ENCODE measurements at regions not wholly inside any gene's neighbourhood (a gene's known extent, or its start where the extent isn't known, plus 50 kb on each side); places are given as distances from the start of the nearest gene placed in this dataset.

GRCh38 chr6:45737331-45738056 lies 278.2 kb downstream of the CLIC5 start:
- Histone ChIP-seq H3K27me3 (ENCODE audit: control insufficient read depth, insufficient read depth, low read length) (no peaks in the 10 kb centered on the region), H3K4me3 (ENCODE audit: low read depth, low read length) (no peak overlapping the region), H3K36me3 (ENCODE audit: control insufficient read depth, insufficient read depth, low read length) (no peaks in the 10 kb centered on the region)
- no peak for TF ChIP-seq CTCF (IDR thresholded peaks at IDR 0.05; ENCODE audit: insufficient read depth, low read length, poor library complexity, severe bottlenecking)
- no peak for DNase-seq (ENCODE audit: low read depth)

DNA sequence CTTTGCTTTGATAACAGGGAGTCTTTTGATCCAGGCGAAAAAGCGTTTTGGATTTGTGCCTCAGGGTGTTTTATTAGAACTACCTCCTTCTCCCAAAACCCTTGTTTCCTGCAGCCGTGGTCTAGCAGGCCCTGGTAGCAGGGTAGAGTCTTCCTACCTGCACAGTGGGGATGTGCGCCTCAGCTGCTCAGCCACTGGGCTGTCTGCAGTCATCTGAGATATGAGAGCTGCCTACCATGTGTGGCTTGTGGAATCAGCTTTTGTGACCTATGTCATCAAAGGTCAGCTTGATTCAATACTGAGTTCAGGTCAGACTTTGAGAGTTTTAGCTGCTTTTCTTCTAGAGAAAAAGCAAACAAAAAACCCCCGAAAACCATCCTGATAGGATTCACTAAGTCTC lies 279.5 kb downstream of the CLIC5 start:
- no peak for DNase-seq (ENCODE audit: low read depth)
- no peak for TF ChIP-seq CTCF (IDR thresholded peaks at IDR 0.05; ENCODE audit: insufficient read depth, low read length, poor library complexity, severe bottlenecking)
- Histone ChIP-seq H3K4me3 (ENCODE audit: low read depth, low read length) (no peak overlapping the region), H3K27me3 (ENCODE audit: control insufficient read depth, insufficient read depth, low read length) (no peaks in the 10 kb centered on the region), H3K36me3 (ENCODE audit: control insufficient read depth, insufficient read depth, low read length) (no peaks in the 10 kb centered on the region)

DNA sequence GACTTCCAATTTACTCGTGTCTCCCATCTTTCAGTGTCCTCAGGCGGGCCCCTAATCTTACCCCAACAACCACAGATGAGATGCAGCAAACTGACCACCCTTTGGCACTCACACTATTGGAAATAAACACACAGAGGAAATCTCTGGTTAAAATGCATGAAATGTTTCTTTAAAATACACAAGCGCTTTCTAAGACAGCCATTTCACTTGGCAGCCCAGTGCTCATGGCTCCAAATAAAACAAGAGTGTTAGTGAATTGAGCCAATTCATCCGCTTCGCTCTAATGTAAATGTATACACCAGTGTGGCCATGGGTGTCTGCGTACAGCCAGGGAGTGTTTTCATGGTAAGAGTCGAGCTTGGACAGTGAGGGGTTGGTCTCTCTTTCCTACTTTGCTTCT lies 282.9 kb downstream of the CLIC5 start:
- Histone ChIP-seq H3K27me3 (ENCODE audit: control insufficient read depth, insufficient read depth, low read length) (no peaks in the 10 kb centered on the region), H3K4me3 (ENCODE audit: low read depth, low read length) (no peak overlapping the region), H3K36me3 (ENCODE audit: control insufficient read depth, insufficient read depth, low read length) (no peaks in the 10 kb centered on the region)
- DNase-seq (ENCODE audit: low read depth) = no peak
- no peak for TF ChIP-seq CTCF (IDR thresholded peaks at IDR 0.05; ENCODE audit: insufficient read depth, low read length, poor library complexity, severe bottlenecking)

- Histone ChIP-seq H3K36me3 (ENCODE audit: control insufficient read depth, insufficient read depth, low read length) (no peaks in the 10 kb centered on the region), H3K27me3 (ENCODE audit: control insufficient read depth, insufficient read depth, low read length) (no peaks in the 10 kb centered on the region), H3K4me3 (ENCODE audit: low read depth, low read length) (no peak overlapping the region)
- TF ChIP-seq CTCF (IDR thresholded peaks at IDR 0.05; ENCODE audit: insufficient read depth, low read length, poor library complexity, severe bottlenecking) = no peak
- no peak for DNase-seq (ENCODE audit: low read depth)
Observed at GRCh38 chr6:45730232-45730631, 285.4 kb downstream of the CLIC5 start.

GRCh38 chr6:45728674-45729073 lies 287.0 kb downstream of the CLIC5 start:
- DNase-seq (ENCODE audit: low read depth) = no peak
- no peaks in the 10 kb centered on the region for H3K36me3 ChIP-seq (ENCODE audit: control insufficient read depth, insufficient read depth, low read length)
- H3K4me3 ChIP-seq (ENCODE audit: low read depth, low read length) = no peak overlapping the region
- no peak for TF ChIP-seq CTCF (IDR thresholded peaks at IDR 0.05; ENCODE audit: insufficient read depth, low read length, poor library complexity, severe bottlenecking)
- no peaks in the 10 kb centered on the region for H3K27me3 ChIP-seq (ENCODE audit: control insufficient read depth, insufficient read depth, low read length)
